Keratinocyte (primary cell): ENCODE measurements at regions not wholly inside any gene's neighbourhood (a gene's known extent, or its start where the extent isn't known, plus 50 kb on each side); places are given as distances from the start of the nearest gene placed in this dataset.

Experiments used
- CTCF ChIP-seq, 3 experiments: IDR thresholded peaks in 1 of 3; conservative IDR thresholded peaks in 1 of 3; optimal IDR thresholded peaks in 1 of 3; 2 replicates in 2 of 3; 3 replicates in 1 of 3; pipeline versions ENCODE3 to v1.5.1; 2011; ENCODE audit warnings: low read length in 3 of 3, mild to moderate bottlenecking in 3 of 3, moderate library complexity in 2 of 3, control low read depth in 1 of 3, inconsistent platforms in 1 of 3; ENCODE audit not compliant: insufficient read depth in 2 of 3; ENCODE audit errors: extremely low read depth in 1 of 3
- EZH2 ChIP-seq: IDR thresholded peaks from one replicate; pipeline ENCODE4 v1.6.1; 2012; ENCODE audit warnings: inconsistent platforms, mild to moderate bottlenecking, low read length, moderate library complexity

- TF ChIP-seq CTCF (optimal IDR thresholded peaks at IDR 0.05 in 1 of 3, IDR thresholded peaks at IDR 0.05 in 1 of 3, conservative IDR thresholded peaks at IDR 0.05 in 1 of 3; ENCODE audit: extremely low read depth in 1 of 3, insufficient read depth in 2 of 3, low read length in 3 of 3) (no peak), EZH2 (no peak)
These were observed 165.3 kb downstream of the IRX2 start for GRCh38 chr5:2586016-2586715.
